Brain microvascular endothelial cell (primary cell): ENCODE measurements at regions not wholly inside any gene's neighbourhood (a gene's known extent, or its start where the extent isn't known, plus 50 kb on each side); places are given as distances from the start of the nearest gene placed in this dataset.

Experiments used
- DNase-seq: peaks from one replicate; pipeline ENCODE4 v3.0.0-alpha.2; 2020
- H3K27ac ChIP-seq: fragments of 250-450 bp; sonication (Bioruptor Pico); 2 replicates; pipeline ENCODE4 v1.5.1; 2020; ENCODE audit warnings: mild to moderate bottlenecking, moderate library complexity
- H3K27me3 ChIP-seq: fragments of 250-450 bp; sonication (Bioruptor Pico); replicated peaks from 2 replicates; pipeline ENCODE4 v1.5.1; 2020; ENCODE audit warnings: mild to moderate bottlenecking
- H3K36me3 ChIP-seq: fragments of 250-450 bp; sonication (Bioruptor Pico); replicated peaks from 2 replicates; pipeline ENCODE4 v1.5.1; 2020; ENCODE audit warnings: mild to moderate bottlenecking
- H3K4me3 ChIP-seq: 2 replicates; pipeline ENCODE4 v1.5.1; 2011; ENCODE audit warnings: low read depth, mild to moderate bottlenecking, control low read depth, low read length, moderate library complexity
- CTCF ChIP-seq: IDR thresholded peaks from 2 replicates; pipeline ENCODE4 v1.5.1; 2011; ENCODE audit warnings: low read depth, mild to moderate bottlenecking, moderate library complexity, low read length, control low read depth, inconsistent platforms; ENCODE audit errors: missing control alignments
- in situ Hi-C: cut with HindIII; loops from 2 replicates; pipeline ENCODE4 v1.10.0; 2017; ENCODE audit warnings: low sequenced_read_pairs, low pct_ligation_motif_present

DNA sequence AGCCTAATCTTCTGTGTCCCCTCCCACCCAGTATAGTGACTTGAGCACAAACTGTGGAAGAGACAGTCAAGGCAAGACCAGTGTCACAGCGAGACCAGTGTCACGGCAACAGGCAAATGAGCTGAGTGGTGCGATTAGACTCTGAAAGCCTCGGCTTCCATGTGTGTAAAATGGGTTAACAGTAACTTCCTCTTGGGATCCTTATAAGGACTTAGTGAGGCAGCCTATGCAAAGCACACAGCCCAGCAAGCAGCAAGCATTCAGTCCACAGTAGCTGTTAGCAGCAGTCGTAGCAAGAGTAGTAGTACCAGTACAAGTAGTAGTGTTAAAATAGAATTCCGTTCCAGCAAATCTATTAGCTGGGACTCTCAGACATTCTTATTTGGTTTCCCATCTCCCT lies 334.1 kb downstream of the GABRB3 start:
- no peak for TF ChIP-seq CTCF
- DNase-seq = no peak
- in situ Hi-C loops = no loop called here
- Histone ChIP-seq H3K36me3 (no peaks in the 10 kb centered on the region), H3K27me3 (no peaks in the 10 kb centered on the region), H3K27ac (no peak overlapping the region), H3K4me3 (no peak overlapping the region)

DNA sequence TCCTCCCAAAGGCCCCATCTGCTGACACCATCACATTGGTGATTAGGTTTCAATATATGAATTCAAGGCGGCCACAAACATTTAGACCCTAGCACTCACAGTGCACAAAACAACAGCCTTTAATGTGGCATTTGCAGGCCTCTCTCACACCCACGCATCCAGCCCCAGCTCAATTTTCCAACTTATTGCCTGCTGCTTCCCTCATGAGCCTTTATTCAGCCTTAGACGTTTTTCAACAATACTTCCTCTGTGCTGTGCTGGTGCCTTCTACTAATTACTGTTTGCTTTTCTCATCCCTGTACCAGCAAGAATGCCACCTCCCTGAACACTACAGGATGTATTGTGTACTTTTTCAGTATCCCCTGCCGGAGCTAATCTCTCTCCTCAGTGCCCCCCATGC lies 334.6 kb downstream of the GABRB3 start:
- DNase-seq = no peak
- Histone ChIP-seq H3K4me3 (no peak overlapping the region), H3K36me3 (no peaks in the 10 kb centered on the region), H3K27ac (no peak overlapping the region), H3K27me3 (no peaks in the 10 kb centered on the region)
- in situ Hi-C loops = no loop called here
- no peak for TF ChIP-seq CTCF

DNA sequence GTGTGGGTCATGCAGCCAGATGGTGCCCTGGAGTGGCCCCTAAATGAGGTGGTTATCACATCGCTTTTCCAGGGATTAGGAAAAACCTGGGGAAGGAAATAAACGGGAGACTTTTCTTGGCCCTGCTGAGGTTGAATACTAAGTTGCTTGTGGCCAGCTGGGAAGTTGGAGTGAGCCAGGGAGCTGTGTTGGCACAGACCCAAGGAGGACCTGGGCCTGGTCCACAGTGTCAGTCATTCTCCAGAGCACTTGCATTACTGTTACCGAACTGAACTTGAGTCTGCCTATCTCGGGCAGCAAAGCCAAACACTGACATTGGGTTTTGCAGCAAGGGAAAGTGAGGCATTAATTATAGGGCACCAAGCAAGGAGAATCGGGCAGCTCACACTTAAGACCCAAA lies 339.0 kb downstream of the GABRB3 start:
- TF ChIP-seq CTCF = no peak
- DNase-seq = no peak
- H3K27me3 ChIP-seq = no peaks in the 10 kb centered on the region
- no peak overlapping the region for H3K27ac ChIP-seq
- no peaks in the 10 kb centered on the region for H3K36me3 ChIP-seq
- in situ Hi-C loops = no loop called here
- no peak overlapping the region for H3K4me3 ChIP-seq

- H3K27ac ChIP-seq = no peak overlapping the region
- no peak overlapping the region for H3K4me3 ChIP-seq
- no peak for TF ChIP-seq CTCF
- in situ Hi-C loops = no loop called here
- no peak for DNase-seq
- H3K36me3 ChIP-seq = no peaks in the 10 kb centered on the region
- H3K27me3 ChIP-seq = no peaks in the 10 kb centered on the region
Measured at GRCh38 chr15:26433060-26433459, 339.8 kb downstream of the GABRB3 start.

DNA sequence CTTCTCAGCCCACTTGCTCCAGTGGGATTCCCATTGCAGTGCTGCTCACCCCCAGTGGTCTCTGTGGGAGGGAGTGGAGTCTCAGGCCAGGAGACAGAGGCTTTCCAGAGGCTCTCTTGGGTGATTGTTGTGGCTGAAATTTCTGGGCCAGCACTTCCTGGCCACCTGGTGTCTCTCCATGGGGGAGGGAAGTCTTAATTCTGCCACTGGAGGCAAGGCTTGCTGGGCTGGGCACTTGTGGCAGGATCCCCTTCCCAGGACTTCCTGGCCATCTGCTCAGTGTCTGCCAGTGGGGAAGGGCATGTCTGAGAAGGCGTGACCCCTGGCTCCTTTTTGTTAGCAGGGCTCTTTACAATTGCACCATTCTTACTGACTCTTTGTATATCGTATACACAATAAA lies 351.8 kb downstream of the GABRB3 start:
- no peak for DNase-seq
- no peaks in the 10 kb centered on the region for H3K36me3 ChIP-seq
- H3K27ac ChIP-seq = no peak overlapping the region
- H3K27me3 ChIP-seq = no peaks in the 10 kb centered on the region
- TF ChIP-seq CTCF = no peak
- in situ Hi-C loops = no loop called here
- H3K4me3 ChIP-seq = no peak overlapping the region

GRCh38 chr15:26395624-26396023 lies 377.2 kb downstream of the GABRB3 start:
- DNase-seq = no peak
- Histone ChIP-seq H3K27me3 (no peaks in the 10 kb centered on the region), H3K36me3 (no peaks in the 10 kb centered on the region), H3K4me3 (no peak overlapping the region), H3K27ac (no peak overlapping the region)
- in situ Hi-C loops = no loop called here
- no peak for TF ChIP-seq CTCF
